GM23248 (cell line): ENCODE measurements at regions not wholly inside any gene's neighbourhood (a gene's known extent, or its start where the extent isn't known, plus 50 kb on each side); places are given as distances from the start of the nearest gene placed in this dataset.
A peak's percentile ranks its signal among the peaks of the same experiment; 100 is the strongest.

ENCODE experiments used
- DNase-seq: peaks from one replicate; pipeline ENCODE4 v3.0.0-alpha.2; 2015
- H2AFZ ChIP-seq: fragments of 200-600 bp; sonication (generic); 2 replicates; pipeline ENCODE4 v1.6.1; 2016; ENCODE audit warnings: antibody characterized with exemption
- H3F3A ChIP-seq: fragments of 200-600 bp; sonication (generic); 2 replicates; pipeline ENCODE4 v1.6.1; 2016; ENCODE audit warnings: mild to moderate bottlenecking, antibody characterized with exemption, mixed run types; ENCODE audit not compliant: insufficient read depth
- H3K27ac ChIP-seq: fragments of 200-600 bp; sonication (generic); 2 replicates; pipeline ENCODE4 v1.5.1; 2016; ENCODE audit warnings: mild to moderate bottlenecking
- H3K27me3 ChIP-seq: fragments of 200-600 bp; sonication (generic); replicated peaks from 2 replicates; pipeline ENCODE4 v1.6.1; 2016; ENCODE audit warnings: mild to moderate bottlenecking; ENCODE audit not compliant: insufficient read depth
- H3K36me3 ChIP-seq: fragments of 200-600 bp; sonication (generic); 2 replicates; pipeline ENCODE4 v1.6.1; 2016; ENCODE audit warnings: low read depth, mild to moderate bottlenecking
- H3K4me1 ChIP-seq: fragments of 200-600 bp; sonication (generic); 2 replicates; pipeline ENCODE4 v1.6.1; 2016; ENCODE audit warnings: mild to moderate bottlenecking; ENCODE audit not compliant: insufficient read depth
- H3K4me2 ChIP-seq: fragments of 200-600 bp; sonication (generic); one replicate; pipeline ENCODE4 v1.6.1; 2016; ENCODE audit warnings: mild to moderate bottlenecking; ENCODE audit not compliant: unreplicated experiment
- H3K4me3 ChIP-seq: fragments of 200-600 bp; sonication (generic); 2 replicates; pipeline ENCODE4 v1.5.1; 2016; ENCODE audit warnings: mild to moderate bottlenecking
- H3K79me2 ChIP-seq: fragments of 200-600 bp; sonication (generic); 2 replicates; pipeline ENCODE4 v1.6.1; 2016; ENCODE audit warnings: mild to moderate bottlenecking; ENCODE audit not compliant: insufficient read depth
- H3K9ac ChIP-seq: fragments of 200-600 bp; sonication (generic); 2 replicates; pipeline ENCODE4 v1.6.1; 2016; ENCODE audit warnings: mild to moderate bottlenecking
- H3K9me2 ChIP-seq: fragments of 200-600 bp; sonication (generic); 2 replicates; pipeline ENCODE4 v1.6.1; 2016; ENCODE audit warnings: mixed run types, mild to moderate bottlenecking, moderate library complexity; ENCODE audit not compliant: insufficient read depth
- H3K9me3 ChIP-seq: fragments of 200-600 bp; sonication (generic); one replicate; pipeline ENCODE4 v1.6.1; 2017; ENCODE audit warnings: low read depth
- H4K20me1 ChIP-seq: fragments of 200-600 bp; sonication (generic); 2 replicates; pipeline ENCODE4 v1.6.0; 2016; ENCODE audit not compliant: insufficient read depth
- EZH2 ChIP-seq: fragments of 200-600 bp; sonication (generic); IDR thresholded peaks from 2 replicates; pipeline ENCODE4 v1.6.1; 2018; ENCODE audit warnings: antibody characterized with exemption, mild to moderate bottlenecking; ENCODE audit not compliant: insufficient read depth, poor library complexity, severe bottlenecking
- EZH2phosphoT487 ChIP-seq: fragments of 200-600 bp; sonication (generic); IDR thresholded peaks from 2 replicates; pipeline ENCODE4 v1.6.1; 2018; ENCODE audit warnings: antibody characterized with exemption, moderate library complexity, mild to moderate bottlenecking, low read depth; ENCODE audit not compliant: insufficient read depth
- WGBS, 2 experiments: methylation state at CpG; one replicate each; pipeline ENCODE4 v1.1.6; 2015 to 2017; ENCODE audit warnings: low lambda C conversion rate in 2 of 2, low coverage in 1 of 2; ENCODE audit errors: missing lambda C conversion rate in 2 of 2; 5-methylcytosine and 5-hydroxymethylcytosine counted together
- in situ Hi-C: fragments of 300-500 bp; cut with MboI; formaldehyde crosslinking; loops from 2 replicates; pipeline ENCODE4 v1.15.0; 2020

- Histone ChIP-seq H3K4me3 (no peak overlapping the region), H3K27ac (no peak overlapping the region), H3K79me2 (no peaks in the 10 kb centered on the region), H3K36me3 (no peaks in the 10 kb centered on the region), H3K4me2 (no peak overlapping the region), H3K27me3 (no peaks in the 10 kb centered on the region), H4K20me1 (no peaks in the 10 kb centered on the region), H2AFZ (no peak overlapping the region), H3K9me3 (no peaks in the 10 kb centered on the region), H3K9me2 (no peaks in the 10 kb centered on the region), H3K4me1 (no peaks in the 10 kb centered on the region), H3K9ac (no peak overlapping the region), H3F3A (no peaks in the 10 kb centered on the region)
- TF ChIP-seq EZH2 (no peak), EZH2phosphoT487 (no peak)
- 39 to 43% methylated on average over 4 of the region's 4 CpGs for WGBS, 2 experiments
- DNase-seq: peak; percentile 55
- in situ Hi-C loops: no loop called here
Measured at GRCh38 chr17:52383493-52384100, 225.1 kb upstream of the CA10 start.

- Histone ChIP-seq H4K20me1 (no peaks in the 10 kb centered on the region), H3K79me2 (no peaks in the 10 kb centered on the region), H3K4me3 (no peak overlapping the region), H2AFZ (no peak overlapping the region), H3K4me2 (no peak overlapping the region), H3K27me3 (no peaks in the 10 kb centered on the region), H3K9ac (no peak overlapping the region), H3K9me3 (no peaks in the 10 kb centered on the region), H3K27ac (no peak overlapping the region), H3F3A (no peaks in the 10 kb centered on the region), H3K4me1 (no peaks in the 10 kb centered on the region), H3K9me2 (no peaks in the 10 kb centered on the region), H3K36me3 (no peaks in the 10 kb centered on the region)
- in situ Hi-C loops: no loop called here
- DNase-seq: no peak
- no peak for TF ChIP-seq EZH2
- TF ChIP-seq EZH2phosphoT487: no peak
- WGBS, 2 experiments: 7 to 11% methylated on average over 3 of the region's 3 CpGs
Measured at GRCh38 chr17:52378860-52379259, 220.3 kb upstream of the CA10 start.

- in situ Hi-C loops: no loop called here
- Histone ChIP-seq H2AFZ (no peak overlapping the region), H3K4me2 (no peak overlapping the region), H3K9ac (no peak overlapping the region), H3K27me3 (no peaks in the 10 kb centered on the region), H3K79me2 (no peaks in the 10 kb centered on the region), H3K4me1 (no peaks in the 10 kb centered on the region), H3K9me2 (no peaks in the 10 kb centered on the region), H3K9me3 (no peaks in the 10 kb centered on the region), H4K20me1 (no peaks in the 10 kb centered on the region), H3K4me3 (no peak overlapping the region), H3K36me3 (no peaks in the 10 kb centered on the region), H3K27ac (no peak overlapping the region), H3F3A (no peaks in the 10 kb centered on the region)
- DNase-seq: no peak
- no peak for TF ChIP-seq EZH2phosphoT487
- 8 to 14% methylated on average over 3 of the region's 3 CpGs for WGBS, 2 experiments
Measured at GRCh38 chr17:52376137-52376536, 217.6 kb upstream of the CA10 start.

- Histone ChIP-seq H3K36me3 (no peaks in the 10 kb centered on the region), H3K9me3 (no peaks in the 10 kb centered on the region), H3F3A (no peaks in the 10 kb centered on the region), H3K4me1 (no peaks in the 10 kb centered on the region), H4K20me1 (no peaks in the 10 kb centered on the region), H3K9ac (no peak overlapping the region), H3K27me3 (no peaks in the 10 kb centered on the region), H3K4me3 (no peak overlapping the region), H3K9me2 (no peaks in the 10 kb centered on the region), H3K27ac (no peak overlapping the region), H2AFZ (no peak overlapping the region), H3K4me2 (no peak overlapping the region), H3K79me2 (no peaks in the 10 kb centered on the region)
- TF ChIP-seq EZH2 (no peak), EZH2phosphoT487 (no peak)
- DNase-seq: no peak
- in situ Hi-C loops: loop anchor here (25.0 kb wide), 1 partner anchor 118 kb away; no protein-coding TSS in a partner anchor
- WGBS, 2 experiments: 50 to 51% methylated on average over 7 of the region's 7 CpGs
Measured at GRCh38 chr17:52368886-52369285, 210.4 kb upstream of the CA10 start.

DNA sequence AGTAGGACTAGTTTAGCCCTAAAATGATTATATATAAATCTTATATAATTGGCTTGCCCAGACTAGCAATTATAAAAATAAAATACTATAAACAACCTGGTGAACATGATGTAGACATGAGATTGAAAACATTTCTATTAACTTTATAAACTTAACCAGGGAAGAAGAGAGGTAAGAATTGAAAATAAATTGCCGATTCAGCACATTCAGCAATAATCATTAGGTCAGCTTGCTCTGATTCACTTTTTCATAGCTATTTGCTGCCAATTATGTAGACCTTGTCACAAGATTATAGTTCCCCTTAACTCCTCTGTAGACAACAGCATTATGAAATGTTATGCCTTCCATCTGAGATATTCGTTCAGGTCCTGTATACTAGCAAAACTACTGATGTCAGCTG, 199.3 kb upstream of the CA10 start:
- 10 to 20% methylated on average over 2 of the region's 2 CpGs for WGBS, 2 experiments
- Histone ChIP-seq H4K20me1 (no peaks in the 10 kb centered on the region), H2AFZ (no peak overlapping the region), H3K27me3 (no peaks in the 10 kb centered on the region), H3K27ac (no peak overlapping the region), H3K9ac (no peak overlapping the region), H3K4me3 (no peak overlapping the region), H3K4me2 (no peak overlapping the region), H3F3A (no peaks in the 10 kb centered on the region), H3K79me2 (no peaks in the 10 kb centered on the region), H3K36me3 (no peaks in the 10 kb centered on the region), H3K9me3 (no peaks in the 10 kb centered on the region), H3K9me2 (no peaks in the 10 kb centered on the region), H3K4me1 (no peaks in the 10 kb centered on the region)
- no peak for DNase-seq
- in situ Hi-C loops: loop anchor here (25.0 kb wide), 1 partner anchor 129 kb away; no protein-coding TSS in a partner anchor
- TF ChIP-seq EZH2phosphoT487 (no peak), EZH2 (no peak)
